Psoas muscle (tissue), 7 donors: ENCODE measurements at regions not wholly inside any gene's neighbourhood (a gene's known extent, or its start where the extent isn't known, plus 50 kb on each side); places are given as distances from the start of the nearest gene placed in this dataset.

Source experiments
- ATAC-seq, 4 donors: fragments of 200-7000 bp; cut with Tn5 transposase; one replicate each; pipeline ENCODE4 v1.9.1; 2020; ENCODE audit warnings: moderate library complexity in 3 of 4, mild to moderate bottlenecking in 2 of 4
- DNase-seq, 2 donors: peaks; one replicate each; pipeline ENCODE4 v3.0.0-alpha.2; 2020
- H3K27ac ChIP-seq: fragments of 200-600 bp; one replicate; pipeline ENCODE4 v1.8.0; 2022
- H3K27me3 ChIP-seq, 3 donors: fragments of 200-600 bp in 1 of 3; one replicate each; pipeline versions ENCODE4 v1.6.1 to v1.8.0; 2013 to 2022; ENCODE audit warnings: low read length in 2 of 3, mild to moderate bottlenecking in 2 of 3, moderate library complexity in 1 of 3; ENCODE audit not compliant: insufficient read depth in 3 of 3
- H3K36me3 ChIP-seq, 2 donors: fragments of 200-600 bp in 1 of 2; one replicate each; pipeline versions ENCODE4 v1.6.1 to v1.8.0; 2013 to 2022; ENCODE audit warnings: low read depth in 1 of 2, mild to moderate bottlenecking in 1 of 2, moderate library complexity in 1 of 2; ENCODE audit not compliant: insufficient read depth in 1 of 2
- H3K4me1 ChIP-seq: fragments of 200-600 bp; one replicate; pipeline ENCODE4 v1.8.0; 2022
- H3K4me3 ChIP-seq: fragments of 200-600 bp; one replicate; pipeline ENCODE4 v1.8.0; 2022; ENCODE audit warnings: mild to moderate bottlenecking
- H3K9me3 ChIP-seq: fragments of 200-600 bp; one replicate; pipeline ENCODE4 v1.8.0; 2022
- CTCF ChIP-seq: fragments of 200-600 bp; IDR thresholded peaks from one replicate; pipeline ENCODE4 v1.8.0; 2022; ENCODE audit warnings: antibody characterized with exemption
- WGBS, 3 donors: extraction: QIAGEN DNeasy Blood & Tissue Kit; methylation state at CpG; one replicate each; pipeline versions ENCODE4 v1.1.6 to v1.1.7; 2013; 5-methylcytosine and 5-hydroxymethylcytosine counted together
- intact Hi-C, 2 donors: fragments of 100-400 bp; cut with DNase I; formaldehyde crosslinking; loops; one replicate each; pipeline versions ENCODE4 v1.11.0 to v1.14.2; 2022
- donor health status: healthy with polysubstance abuse.
- donor health status: DM: no; HTN: no; CAD: no; lungs with moderate emphysema.
- donor health status: Bipolar disorder and iron deficiency.
- donor health status: healthy.
- donor health status: DM: yes; HTN: yes; CAD: no.
- donor health status: DM: no; HTN: no; CAD: no.
- donor health status: DM: yes; HTN: yes; CAD: no.

GRCh38 chr7:412313-412710 is 107.3 kb downstream of the PDGFA start:
- intact Hi-C loops = no loop called here

GRCh38 chr7:414681-415560 is 104.7 kb downstream of the PDGFA start:
- H3K4me1 ChIP-seq = no peaks in the 10 kb centered on the region
- intact Hi-C loops = no loop called here
- H3K9me3 ChIP-seq = peaks cover 9% of the 10 kb centered on the region
- peaks cover 0 to 8% (median 0%) of the 10 kb centered on the region in 3 donors for H3K27me3 ChIP-seq
- 81 to 93% (median 90%) methylated on average over 35 of the region's 35 CpGs for WGBS, 3 donors
- H3K27ac ChIP-seq = no peak overlapping the region
- H3K36me3 ChIP-seq = no peaks in the 10 kb centered on the region
- DNase-seq = peak in 1 of 2 donors; percentile 53
- no peak for TF ChIP-seq CTCF
- no peak overlapping the region for H3K4me3 ChIP-seq
- ATAC-seq = no peak

More at GRCh38 chr7:412313-412710, 107.3 kb downstream of the PDGFA start:
- H3K4me1 ChIP-seq = no peaks in the 10 kb centered on the region
- peaks cover 0 to 22% (median 4%) of the 10 kb centered on the region in 3 donors for H3K27me3 ChIP-seq
- no peaks in the 10 kb centered on the region for H3K36me3 ChIP-seq
- H3K27ac ChIP-seq = no peak overlapping the region
- no peak overlapping the region for H3K4me3 ChIP-seq
- 91 to 94% (median 94%) methylated on average over 13 of the region's 13 CpGs for whole genome bisulfite sequencing, 3 donors
- no peak for DNase-seq
- no peak for TF ChIP-seq CTCF
- ATAC-seq = no peak
- H3K9me3 ChIP-seq = no peaks in the 10 kb centered on the region

GRCh38 chr7:415646-416525 is 103.8 kb downstream of the PDGFA start:
- no peak overlapping the region for H3K27ac ChIP-seq
- peak in 1 of 2 donors; percentile 45 for DNase-seq
- H3K27me3 ChIP-seq = peaks cover 0 to 5% (median 0%) of the 10 kb centered on the region in 3 donors
- no peak for TF ChIP-seq CTCF
- H3K9me3 ChIP-seq = peaks cover 9% of the 10 kb centered on the region
- no peak overlapping the region for H3K4me3 ChIP-seq
- no peaks in the 10 kb centered on the region for H3K36me3 ChIP-seq
- 82 to 84% (median 82%) methylated on average over 35 of the region's 35 CpGs for WGBS, 3 donors
- no peaks in the 10 kb centered on the region for H3K4me1 ChIP-seq
- ATAC-seq = no peak
- intact Hi-C loops = no loop called here

GRCh38 chr7:416761-417624 is 102.7 kb downstream of the PDGFA start:
- Histone ChIP-seq H3K4me1 (no peaks in the 10 kb centered on the region), H3K9me3 (peaks cover 9% of the 10 kb centered on the region), H3K27ac (no peak overlapping the region), H3K27me3 (peaks cover 0 to 5% (median 0%) of the 10 kb centered on the region in 3 donors), H3K4me3 (no peak overlapping the region), H3K36me3 (no peaks in the 10 kb centered on the region)
- intact Hi-C loops = no loop called here
- no peak for TF ChIP-seq CTCF
- WGBS, 3 donors = 88 to 92% (median 89%) methylated on average over 25 of the region's 25 CpGs
- DNase-seq (peak in 1 of 2 donors; percentile 42), ATAC-seq (no peak)
